HG03159 (cell line): ENCODE measurements at regions not wholly inside any gene's neighbourhood (a gene's known extent, or its start where the extent isn't known, plus 50 kb on each side); places are given as distances from the start of the nearest gene placed in this dataset.

Experiments used
- ATAC-seq: cut with Tn5 transposase; IDR thresholded peaks from one replicate; pipeline ENCODE4 v1.9.1; 2021; ENCODE audit warnings: mild to moderate bottlenecking, moderate library complexity; ENCODE audit not compliant: unreplicated experiment

- ATAC-seq = no peak
Observed at GRCh38 chr18:25962919-25963318, 127.5 kb downstream of the SS18 start.

DNA sequence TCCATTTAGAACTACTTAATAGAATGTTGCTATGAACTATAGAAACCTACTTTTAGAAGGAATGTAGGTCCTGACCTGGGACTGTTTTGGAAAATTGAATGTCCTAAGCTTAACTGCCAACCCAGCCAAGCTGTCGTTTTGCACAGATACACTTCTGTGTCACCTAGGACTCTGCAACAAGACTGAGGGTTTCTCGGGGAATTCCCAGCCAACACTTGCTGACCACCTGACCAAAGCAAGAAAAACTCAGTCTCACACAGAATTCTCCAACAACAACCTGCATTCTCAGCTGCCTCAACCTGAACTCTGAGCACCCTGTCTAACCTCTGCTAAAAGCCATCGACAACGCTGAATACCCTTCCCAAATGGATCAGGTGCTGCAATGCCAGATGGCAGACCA lies 128.2 kb downstream of the SS18 start:
- no peak for ATAC-seq

GRCh38 chr18:25957017-25957416 lies 133.4 kb downstream of the SS18 start:
- ATAC-seq = no peak

GRCh38 chr18:25953111-25953510 lies 137.3 kb downstream of the SS18 start:
- no peak for ATAC-seq

DNA sequence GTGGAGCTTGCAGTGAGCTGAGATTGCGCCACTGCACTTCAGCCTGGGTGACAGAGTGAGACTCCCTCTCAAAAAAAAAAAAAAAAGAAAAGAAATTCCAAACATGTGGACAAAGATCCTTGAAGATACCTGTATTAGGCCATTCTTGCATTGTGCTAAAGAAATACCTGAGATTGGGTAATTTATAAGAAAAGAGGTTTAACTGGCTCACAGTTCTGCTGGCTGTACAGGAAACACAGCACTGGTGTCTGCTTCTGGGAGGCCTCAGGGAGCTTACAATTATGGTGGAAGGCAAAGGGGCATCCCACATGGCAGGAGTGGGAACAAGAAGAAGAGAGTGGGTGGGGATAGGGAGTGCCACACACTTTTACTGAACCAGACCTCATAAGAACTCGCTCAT lies 140.1 kb downstream of the SS18 start:
- no peak for ATAC-seq

GRCh38 chr18:25946540-25946939 lies 143.9 kb downstream of the SS18 start:
- no peak for ATAC-seq

GRCh38 chr18:25935356-25935755 lies 155.1 kb downstream of the SS18 start:
- no peak for ATAC-seq

DNA sequence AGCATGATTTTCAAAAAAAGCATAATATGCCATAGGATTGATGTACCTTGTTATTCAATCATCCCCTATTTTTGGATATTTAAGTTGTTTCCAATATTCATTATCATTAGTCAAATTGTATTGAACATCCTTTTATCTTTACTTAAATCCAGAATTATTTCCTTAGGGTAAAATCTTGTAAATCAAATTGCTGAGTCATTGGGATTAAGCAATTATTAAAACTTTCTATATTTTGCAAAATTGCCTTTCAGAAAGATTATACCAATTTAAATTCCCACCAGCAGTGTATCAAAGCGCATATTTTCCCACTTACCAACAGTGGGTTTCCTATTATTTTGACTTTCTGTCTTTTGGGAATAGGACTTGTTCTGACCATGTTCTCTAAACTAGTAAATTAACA lies 159.3 kb downstream of the SS18 start:
- no peak for ATAC-seq

- no peak for ATAC-seq
Observed at GRCh38 chr18:25929787-25930186, 160.6 kb downstream of the SS18 start.

GRCh38 chr18:25927830-25928229 lies 162.6 kb downstream of the SS18 start:
- no peak for ATAC-seq

GRCh38 chr18:25923193-25923592 lies 167.2 kb downstream of the SS18 start:
- ATAC-seq = no peak

GRCh38 chr18:25921677-25922421 lies 168.6 kb downstream of the SS18 start:
- peak; percentile 80 for ATAC-seq

- ATAC-seq = no peak
Observed at GRCh38 chr18:25915907-25916306, 174.5 kb downstream of the SS18 start.

GRCh38 chr18:25898965-25899364 lies 191.4 kb downstream of the SS18 start:
- ATAC-seq = no peak

GRCh38 chr18:25896956-25897355 lies 193.5 kb downstream of the SS18 start:
- ATAC-seq = no peak

- ATAC-seq = peak; percentile 77
Observed at GRCh38 chr18:25896178-25896780, 194.1 kb downstream of the SS18 start.

DNA sequence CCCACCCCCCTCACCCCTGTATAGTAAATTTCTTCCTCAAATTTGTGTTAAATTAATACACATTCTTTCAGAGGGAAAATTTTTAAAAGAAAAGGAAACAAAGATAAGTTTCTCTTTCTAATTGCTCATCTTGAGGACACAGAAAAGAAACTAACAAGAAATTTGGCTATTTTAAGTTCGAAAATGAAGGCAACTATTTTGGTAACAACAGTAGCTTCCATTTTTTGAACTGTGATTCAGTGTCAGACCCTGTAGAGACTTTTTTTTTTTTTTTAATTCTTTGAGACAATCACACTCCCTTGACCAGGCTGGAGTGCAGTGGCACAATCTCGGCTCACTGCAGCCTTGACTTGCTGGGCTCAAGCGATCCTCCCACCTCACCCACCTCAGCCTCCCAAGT lies 194.9 kb downstream of the SS18 start:
- ATAC-seq = peak; percentile 37

- no peak for ATAC-seq
Observed at GRCh38 chr18:25886283-25886682, 204.1 kb downstream of the SS18 start.

GRCh38 chr18:25883091-25883490 lies 207.3 kb downstream of the SS18 start:
- no peak for ATAC-seq

DNA sequence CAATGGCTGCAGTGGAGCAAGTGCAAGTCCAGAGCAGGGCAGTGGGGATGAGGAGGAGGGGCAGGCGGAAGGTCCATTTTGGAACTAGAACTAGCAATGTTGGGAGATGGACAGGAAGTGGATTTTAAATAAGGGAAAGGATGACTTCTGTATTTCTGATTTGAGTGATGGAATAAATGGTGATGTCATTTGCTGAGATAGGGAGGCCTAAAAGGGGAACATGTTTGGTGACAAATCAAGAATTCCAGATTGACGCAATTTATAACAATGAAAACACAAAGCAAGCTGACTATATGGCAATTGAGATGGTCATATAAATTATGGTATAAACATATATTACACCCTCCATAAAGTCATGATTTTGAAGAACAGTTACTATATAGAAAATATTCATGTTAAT lies 209.3 kb downstream of the SS18 start:
- ATAC-seq = no peak

GRCh38 chr18:25880441-25880840 lies 210.0 kb downstream of the SS18 start:
- ATAC-seq = no peak

- ATAC-seq = no peak
Observed at GRCh38 chr18:25876330-25876948, 214.0 kb downstream of the SS18 start.
